IMR-90 (cell line): ENCODE measurements at regions not wholly inside any gene's neighbourhood (a gene's known extent, or its start where the extent isn't known, plus 50 kb on each side); places are given as distances from the start of the nearest gene placed in this dataset.

Experiments
- ATAC-seq: fragments of 200-7000 bp; cut with Tn5 transposase; 2 replicates; pipeline ENCODE4 v1.9.1; 2020; ENCODE audit warnings: low read depth, mild to moderate bottlenecking, moderate library complexity
- BruUV-seq: library from RNA; stranded (reverse); fragments of 400-500 nt; replicated peaks from 2 replicates; lab custom pipeline; 2021; lab: Mats Ljungman, UMichigan
- CTCF ChIA-PET: fragments of 300-600 bp; formaldehyde crosslinking; extraction: SDS; loops from one replicate; lab custom pipeline; 2021; ENCODE audit warnings: antibody characterized with exemption; lab: Yijun Ruan, JAX
- POLR2A ChIA-PET: fragments of 300-600 bp; sonication (Branson Sonifier 250); formaldehyde crosslinking; loops from one replicate; lab custom pipeline; 2022; ENCODE audit warnings: antibody characterized with exemption; ENCODE audit not compliant: unreplicated experiment; lab: Charles Lee
- DNase-seq: peaks from one replicate; pipeline ENCODE4 v3.0.0; 2013
- H2AFZ ChIP-seq: replicated peaks from 2 replicates; pipeline ENCODE3; 2013; ENCODE audit warnings: low read length, mild to moderate bottlenecking; ENCODE audit not compliant: poor library complexity
- H2AK5ac ChIP-seq: 2 replicates; pipeline ENCODE4 v1.6.1; 2013; ENCODE audit warnings: low read depth, low read length, inconsistent platforms
- H2AK9ac ChIP-seq: replicated peaks from 2 replicates; pipeline ENCODE3; 2013; ENCODE audit warnings: mild to moderate bottlenecking, low read depth, low read length, moderate library complexity; ENCODE audit not compliant: poor library complexity
- H2BK120ac ChIP-seq: 2 replicates; pipeline ENCODE4 v1.6.1; 2013; ENCODE audit warnings: low read depth, low read length, inconsistent platforms
- H2BK15ac ChIP-seq: 3 replicates; pipeline ENCODE4 v1.6.1; 2013; ENCODE audit warnings: low read depth, low read length, inconsistent platforms
- H2BK20ac ChIP-seq: 2 replicates; pipeline ENCODE4 v1.6.1; 2013; ENCODE audit warnings: low read depth, mild to moderate bottlenecking, inconsistent platforms, low read length, moderate library complexity
- H2BK5ac ChIP-seq: 2 replicates; pipeline ENCODE4 v1.6.1; 2013; ENCODE audit warnings: mild to moderate bottlenecking, low read depth, low read length, inconsistent platforms; ENCODE audit not compliant: poor library complexity, severe bottlenecking
- H3K14ac ChIP-seq: replicated peaks from 2 replicates; pipeline ENCODE4 v1.6.1; 2013; ENCODE audit warnings: low read depth, low read length, inconsistent platforms
- H3K18ac ChIP-seq: 2 replicates; pipeline ENCODE4 v1.6.1; 2013; ENCODE audit warnings: low read depth, low read length, control low read depth
- H3K23ac ChIP-seq: 2 replicates; pipeline ENCODE4 v1.6.1; 2013; ENCODE audit warnings: low read depth, low read length, inconsistent platforms
- H3K27ac ChIP-seq: 2 replicates; pipeline ENCODE4 v1.5.1; 2013; ENCODE audit warnings: mild to moderate bottlenecking, control low read depth, low read length; ENCODE audit not compliant: insufficient read depth
- H3K27me3 ChIP-seq: 2 replicates; pipeline ENCODE4 v1.6.1; 2013; ENCODE audit warnings: low read length; ENCODE audit not compliant: control insufficient read depth, insufficient read depth
- H3K36me3 ChIP-seq: 2 replicates; pipeline ENCODE4 v1.6.1; 2013; ENCODE audit warnings: low read length, mixed read lengths; ENCODE audit not compliant: control insufficient read depth, insufficient read depth
- H3K4ac ChIP-seq: 2 replicates; pipeline ENCODE4 v1.6.1; 2013; ENCODE audit warnings: low read depth, low read length, inconsistent platforms
- H3K4me1 ChIP-seq: 2 replicates; pipeline ENCODE4 v1.6.1; 2013; ENCODE audit warnings: low read length, mixed read lengths; ENCODE audit not compliant: control insufficient read depth, insufficient read depth
- H3K4me2 ChIP-seq: 2 replicates; pipeline ENCODE4 v1.6.1; 2013; ENCODE audit warnings: low read depth, mild to moderate bottlenecking, control low read depth, low read length, moderate library complexity
- H3K4me3 ChIP-seq: 2 replicates; pipeline ENCODE4 v1.5.1; 2013; ENCODE audit warnings: low read depth, mild to moderate bottlenecking, control low read depth, low read length, moderate library complexity; ENCODE audit not compliant: insufficient read depth
- H3K56ac ChIP-seq: 2 replicates; pipeline ENCODE4 v1.6.1; 2013; ENCODE audit warnings: low read length, inconsistent platforms; ENCODE audit not compliant: insufficient read depth; ENCODE audit errors: extremely low read depth
- H3K79me1 ChIP-seq, 2 experiments: 2 replicates each; pipeline ENCODE4 v1.6.1; 2013; ENCODE audit warnings: low read length in 2 of 2, inconsistent platforms in 1 of 2, low read depth in 1 of 2
- H3K9ac ChIP-seq: 2 replicates; pipeline ENCODE4 v1.6.1; 2013; ENCODE audit warnings: low read depth, low read length, control low read depth
- H3K9me1 ChIP-seq: 2 replicates; pipeline ENCODE4 v1.6.1; 2013; ENCODE audit warnings: low read length, inconsistent platforms; ENCODE audit not compliant: insufficient read depth
- H3K9me3 ChIP-seq: 2 replicates; pipeline ENCODE4 v1.6.1; 2013; ENCODE audit warnings: low read length; ENCODE audit not compliant: control insufficient read depth, insufficient read depth
- H4K20me1 ChIP-seq: 2 replicates; pipeline ENCODE4 v1.6.1; 2013; ENCODE audit warnings: low read length, inconsistent platforms; ENCODE audit not compliant: insufficient read depth
- H4K5ac ChIP-seq: 2 replicates; pipeline ENCODE4 v1.6.1; 2013; ENCODE audit warnings: mild to moderate bottlenecking, low read depth, low read length, control low read depth
- H4K8ac ChIP-seq, 2 experiments: 2 replicates each; pipeline ENCODE4 v1.6.1; 2013; ENCODE audit warnings: low read depth in 2 of 2, low read length in 2 of 2, control low read depth in 1 of 2, inconsistent platforms in 1 of 2
- H4K91ac ChIP-seq: 2 replicates; pipeline ENCODE4 v1.6.1; 2013; ENCODE audit warnings: low read depth, low read length, inconsistent platforms; ENCODE audit not compliant: insufficient read depth
- BHLHE40 ChIP-seq: fragments of 150-350 bp; IDR thresholded peaks from 2 replicates; pipeline ENCODE4 v1.6.1; 2016; ENCODE audit warnings: mild to moderate bottlenecking, low read depth, low read length
- CEBPB ChIP-seq: IDR thresholded peaks from 2 replicates; pipeline ENCODE4 v1.6.1; 2012; ENCODE audit warnings: low read depth, low read length, improper control_type of control experiment
- CHD1 ChIP-seq: IDR thresholded peaks from 2 replicates; pipeline ENCODE4 v1.6.1; 2012; ENCODE audit warnings: low read depth, low read length, improper control_type of control experiment
- CTCF ChIP-seq: conservative IDR thresholded peaks from 2 replicates; pipeline ENCODE4 v1.5.1; 2012; ENCODE audit warnings: mild to moderate bottlenecking, low read depth, low read length, improper control_type of control experiment
- FOS ChIP-seq: fragments of 150-350 bp; IDR thresholded peaks from 2 replicates; pipeline ENCODE4 v1.6.1; 2016; ENCODE audit warnings: low read depth, low read length
- MAFK ChIP-seq: IDR thresholded peaks from 2 replicates; pipeline ENCODE4 v1.6.1; 2012; ENCODE audit warnings: low read depth, low read length, improper control_type of control experiment
- MAZ ChIP-seq: IDR thresholded peaks from 2 replicates; pipeline ENCODE4 v1.6.1; 2012; ENCODE audit warnings: low read depth, mild to moderate bottlenecking, low read length, improper control_type of control experiment, moderate library complexity, borderline replicate concordance
- NFE2L2 ChIP-seq: fragments of 150-350 bp; IDR thresholded peaks from 2 replicates; pipeline ENCODE4 v1.6.1; 2016; ENCODE audit warnings: low read depth, mild to moderate bottlenecking, low read length
- POLR2A ChIP-seq: IDR thresholded peaks from 2 replicates; pipeline ENCODE4 v1.6.1; 2012; ENCODE audit warnings: mild to moderate bottlenecking, low read depth, low read length
- RAD21 ChIP-seq: IDR thresholded peaks from 2 replicates; pipeline ENCODE4 v1.6.1; 2012; ENCODE audit warnings: low read length, improper control_type of control experiment
- RFX5 ChIP-seq: IDR thresholded peaks from 2 replicates; pipeline ENCODE4 v1.8.0; 2012; ENCODE audit warnings: low read depth, mild to moderate bottlenecking, low read length, moderate library complexity
- USF2 ChIP-seq: fragments of 150-350 bp; IDR thresholded peaks from 2 replicates; pipeline ENCODE4 v1.6.1; 2017; ENCODE audit warnings: mild to moderate bottlenecking, antibody characterized with exemption, low read length, low read depth
- WGBS, 2 experiments: methylation state at CpG; one replicate each; pipeline versions ENCODE4 v1.1.5 to v1.1.7; 2013; ENCODE audit warnings: missing lambda C conversion rate in 2 of 2; ENCODE audit not compliant: insufficient read length in 1 of 2; ENCODE audit errors: extremely low coverage in 2 of 2; 5-methylcytosine and 5-hydroxymethylcytosine counted together
- dilution Hi-C: fragments of 300-500 bp; cut with HindIII; formaldehyde crosslinking; loops from one replicate; pipeline ENCODE4 v1.14.3; 2018; ENCODE audit warnings: low sequenced_read_pairs; ENCODE audit not compliant: unreplicated experiment
- in situ Hi-C: fragments of 300-500 bp; cut with MboI; formaldehyde crosslinking; loops from 3 replicates; pipeline ENCODE4 v1.14.3; 2019; ENCODE audit warnings: low sequenced_read_pairs, inconsistent platforms, mixed read lengths
- intact Hi-C: fragments of 100-400 bp; cut with micrococcal nuclease; formaldehyde crosslinking; loops from 2 replicates; pipeline ENCODE4 v1.10.0; 2022

GRCh38 chr6:82608781-82609180, 245.2 kb downstream of the TPBG start:
- H3K27ac ChIP-seq = no peak overlapping the region
- H2BK5ac ChIP-seq = no peak overlapping the region
- H3K4me1 ChIP-seq = no peaks in the 10 kb centered on the region
- no peak overlapping the region for H3K9ac ChIP-seq
- intact Hi-C loops = no loop called here
- ChIA-PET CTCF (no interaction called here), POLR2A (no interaction called here)
- H4K5ac ChIP-seq = no peak overlapping the region
- H4K20me1 ChIP-seq = no peaks in the 10 kb centered on the region
- H2BK120ac ChIP-seq = no peak overlapping the region
- H2AK9ac ChIP-seq = no peak overlapping the region
- no peak overlapping the region for H3K4me3 ChIP-seq
- no peak overlapping the region for H3K4me2 ChIP-seq
- no CpG with 5 or more reads among the region's 4 CpGs for WGBS, 2 experiments
- dilution Hi-C loops = no loop called here
- no peaks in the 10 kb centered on the region for H3K36me3 ChIP-seq
- no TSS peak for BruUV-seq
- no peaks in the 10 kb centered on the region for H3K9me1 ChIP-seq
- no peak overlapping the region for H3K14ac ChIP-seq
- H4K8ac ChIP-seq = no peak overlapping the region
- H2BK20ac ChIP-seq = no peak overlapping the region
- H3K79me1 ChIP-seq = no peaks in the 10 kb centered on the region
- no peak overlapping the region for H3K56ac ChIP-seq
- no peaks in the 10 kb centered on the region for H3K9me3 ChIP-seq
- ATAC-seq (no peak), DNase-seq (no peak)
- TF ChIP-seq CHD1 (no peak), MAZ (no peak), FOS (no peak), RFX5 (no peak), BHLHE40 (no peak), USF2 (no peak), NFE2L2 (no peak), CTCF (no peak), POLR2A (no peak), RAD21 (no peak), MAFK (no peak), CEBPB (no peak)
- no peak overlapping the region for H2AFZ ChIP-seq
- no peak overlapping the region for H3K4ac ChIP-seq
- peaks cover 1% of the 10 kb centered on the region for H3K27me3 ChIP-seq
- H2AK5ac ChIP-seq = no peak overlapping the region
- H2BK15ac ChIP-seq = no peak overlapping the region
- H3K18ac ChIP-seq = no peak overlapping the region
- no peak overlapping the region for H4K91ac ChIP-seq
- in situ Hi-C loops = no loop called here
- no peak overlapping the region for H3K23ac ChIP-seq
